ENCODE measurements at regions not wholly inside any gene's neighbourhood (a gene's known extent, or its start where the extent isn't known, plus 50 kb on each side); places are given as distances from the start of the nearest gene placed in this dataset.

- H3K4me3 ChIP-seq (ENCODE audit: low read length), result no peak overlapping the region
- no peaks in the 10 kb centered on the region for H3K27me3 ChIP-seq (ENCODE audit: control insufficient read depth, low read length)
- no peak overlapping the region for H3K4me2 ChIP-seq (ENCODE audit: low read length)
- H3K27ac ChIP-seq (ENCODE audit: low read depth, low read length), result no peak overlapping the region
- no peak for TF ChIP-seq CTCF (IDR thresholded peaks at IDR 0.05; ENCODE audit: low read depth, low read length, poor library complexity, severe bottlenecking)
- no peak for TF ChIP-seq EZH2phosphoT487 (IDR thresholded peaks at IDR 0.05; ENCODE audit: borderline replicate concordance, low read length)
- H3F3A ChIP-seq (ENCODE audit: control insufficient read depth, insufficient read depth), result no peaks in the 10 kb centered on the region
- H4K20me1 ChIP-seq (ENCODE audit: control insufficient read depth, insufficient read depth, low read depth, low read length), result no peaks in the 10 kb centered on the region
- no peaks in the 10 kb centered on the region for H3K4me1 ChIP-seq (ENCODE audit: control insufficient read depth, low read length)
- H3K9me2 ChIP-seq (replicated peaks; ENCODE audit: control insufficient read depth, low read length), result no peaks in the 10 kb centered on the region
- H3K36me3 ChIP-seq (ENCODE audit: control insufficient read depth, low read length), result no peaks in the 10 kb centered on the region
- no peaks in the 10 kb centered on the region for H3K79me2 ChIP-seq (ENCODE audit: control insufficient read depth, low read length)
- no peaks in the 10 kb centered on the region for H3K9me3 ChIP-seq (ENCODE audit: control insufficient read depth, insufficient read depth, low read length)
Observed at GRCh38 chr1:221900678-221901077, 158.8 kb upstream of the DUSP10 start.

- H3F3A ChIP-seq (ENCODE audit: control insufficient read depth, insufficient read depth), result no peaks in the 10 kb centered on the region
- no peaks in the 10 kb centered on the region for H3K9me3 ChIP-seq (ENCODE audit: control insufficient read depth, insufficient read depth, low read length)
- H3K9me2 ChIP-seq (replicated peaks; ENCODE audit: control insufficient read depth, low read length), result no peaks in the 10 kb centered on the region
- TF ChIP-seq EZH2phosphoT487 (IDR thresholded peaks at IDR 0.05; ENCODE audit: borderline replicate concordance, low read length) (no peak), CTCF (IDR thresholded peaks at IDR 0.05; ENCODE audit: low read depth, low read length, poor library complexity, severe bottlenecking) (no peak)
- H3K27ac ChIP-seq (ENCODE audit: low read depth, low read length), result no peak overlapping the region
- no peak overlapping the region for H3K4me2 ChIP-seq (ENCODE audit: low read length)
- no peaks in the 10 kb centered on the region for H3K36me3 ChIP-seq (ENCODE audit: control insufficient read depth, low read length)
- H3K4me1 ChIP-seq (ENCODE audit: control insufficient read depth, low read length), result no peaks in the 10 kb centered on the region
- no peak overlapping the region for H3K4me3 ChIP-seq (ENCODE audit: low read length)
- no peaks in the 10 kb centered on the region for H3K27me3 ChIP-seq (ENCODE audit: control insufficient read depth, low read length)
- no peaks in the 10 kb centered on the region for H3K79me2 ChIP-seq (ENCODE audit: control insufficient read depth, low read length)
- no peaks in the 10 kb centered on the region for H4K20me1 ChIP-seq (ENCODE audit: control insufficient read depth, insufficient read depth, low read depth, low read length)
Observed at GRCh38 chr1:221897321-221897721, 155.4 kb upstream of the DUSP10 start.

- H3F3A ChIP-seq (ENCODE audit: control insufficient read depth, insufficient read depth), result no peaks in the 10 kb centered on the region
- H3K4me3 ChIP-seq (ENCODE audit: low read length), result no peak overlapping the region
- no peak overlapping the region for H3K4me2 ChIP-seq (ENCODE audit: low read length)
- no peaks in the 10 kb centered on the region for H3K79me2 ChIP-seq (ENCODE audit: control insufficient read depth, low read length)
- H3K4me1 ChIP-seq (ENCODE audit: control insufficient read depth, low read length), result no peaks in the 10 kb centered on the region
- H3K27me3 ChIP-seq (ENCODE audit: control insufficient read depth, low read length), result peaks cover 3% of the 10 kb centered on the region; the same call in 1 of the 2 replicates
- H4K20me1 ChIP-seq (ENCODE audit: control insufficient read depth, insufficient read depth, low read depth, low read length), result no peaks in the 10 kb centered on the region
- TF ChIP-seq CTCF (IDR thresholded peaks at IDR 0.05; ENCODE audit: low read depth, low read length, poor library complexity, severe bottlenecking) (no peak), EZH2phosphoT487 (IDR thresholded peaks at IDR 0.05; ENCODE audit: borderline replicate concordance, low read length) (no peak)
- H3K9me2 ChIP-seq (replicated peaks; ENCODE audit: control insufficient read depth, low read length), result no peaks in the 10 kb centered on the region
- no peaks in the 10 kb centered on the region for H3K9me3 ChIP-seq (ENCODE audit: control insufficient read depth, insufficient read depth, low read length)
- H3K27ac ChIP-seq (ENCODE audit: low read depth, low read length), result no peak overlapping the region
- H3K36me3 ChIP-seq (ENCODE audit: control insufficient read depth, low read length), result no peaks in the 10 kb centered on the region
Observed at GRCh38 chr1:221892301-221892830, 150.5 kb upstream of the DUSP10 start.
